Caco-2 (cell line): ENCODE measurements at regions not wholly inside any gene's neighbourhood (a gene's known extent, or its start where the extent isn't known, plus 50 kb on each side); places are given as distances from the start of the nearest gene placed in this dataset.

ENCODE experiments used
- BruUV-seq: library from RNA; stranded (reverse); fragments of 400-500 nt; replicated peaks from 2 replicates; lab custom pipeline; 2021; lab: Mats Ljungman, UMichigan
- CTCF ChIA-PET: fragments of 300-600 bp; sonication (Branson Sonifier 250); formaldehyde crosslinking; loops from one replicate; lab custom pipeline; 2022; ENCODE audit warnings: antibody characterized with exemption; lab: Charles Lee
- POLR2A ChIA-PET: fragments of 300-600 bp; sonication (Branson Sonifier 250); formaldehyde crosslinking; loops from one replicate; lab custom pipeline; 2022; ENCODE audit warnings: antibody characterized with exemption; lab: Charles Lee
- DNase-seq, 2 experiments: peaks; one replicate each; pipeline versions ENCODE4 v3.0.0 to v3.0.0-alpha.2; 2020 to 2022
- H3K27me3 ChIP-seq: replicated peaks from 2 replicates; pipeline ENCODE4 v1.6.0; 2011; ENCODE audit warnings: low read length; ENCODE audit not compliant: control insufficient read depth, insufficient read depth
- H3K36me3 ChIP-seq: 2 replicates; pipeline ENCODE4 v1.5.1; 2011; ENCODE audit warnings: low read length; ENCODE audit not compliant: control insufficient read depth, insufficient read depth
- H3K4me1 ChIP-seq: fragments of 250-450 bp; sonication (Bioruptor Pico); 2 replicates; pipeline ENCODE4 v1.5.1; 2020; ENCODE audit warnings: mild to moderate bottlenecking
- H3K4me3 ChIP-seq: 2 replicates; pipeline ENCODE4 v1.5.1; 2011; ENCODE audit warnings: low read depth, mild to moderate bottlenecking, control low read depth, low read length
- H3K9me3 ChIP-seq: fragments of 250-450 bp; sonication (Bioruptor Pico); 2 replicates; pipeline ENCODE4 v1.5.1; 2020; ENCODE audit warnings: mild to moderate bottlenecking, moderate library complexity
- H3K27ac Mint-ChIP-seq: one replicate; pipeline ENCODE4 v1.8.0; 2022; ENCODE audit warnings: mixed read lengths; ENCODE audit not compliant: unreplicated experiment
- H3K27me3 Mint-ChIP-seq: one replicate; pipeline ENCODE4 v1.8.0; 2022; ENCODE audit warnings: mixed read lengths; ENCODE audit not compliant: insufficient read depth, unreplicated experiment
- H3K36me3 Mint-ChIP-seq: one replicate; pipeline ENCODE4 v1.8.0; 2022; ENCODE audit warnings: mild to moderate bottlenecking, mixed read lengths; ENCODE audit not compliant: insufficient read depth, unreplicated experiment
- H3K4me1 Mint-ChIP-seq: one replicate; pipeline ENCODE4 v1.8.0; 2022; ENCODE audit warnings: low read depth, mixed read lengths; ENCODE audit not compliant: unreplicated experiment
- H3K4me3 Mint-ChIP-seq: one replicate; pipeline ENCODE4 v1.8.0; 2022; ENCODE audit warnings: mild to moderate bottlenecking, moderate library complexity, mixed read lengths; ENCODE audit not compliant: unreplicated experiment
- H3K9me3 Mint-ChIP-seq: one replicate; pipeline ENCODE4 v1.8.0; 2022; ENCODE audit warnings: mixed read lengths; ENCODE audit not compliant: unreplicated experiment
- intact Hi-C: fragments of 100-400 bp; cut with micrococcal nuclease; formaldehyde crosslinking; loops from one replicate; pipeline ENCODE4 v1.10.0; 2022; ENCODE audit not compliant: unreplicated experiment
- TF ChIP-seq, protein P1 (sequence below), 2 experiments: fragments of 200-600 bp in 1 of 2; IDR thresholded peaks; 1 replicate in 1 of 2; 2 replicates in 1 of 2; pipeline versions ENCODE4 v1.5.1 to v1.8.0; 2011 to 2022; ENCODE audit warnings: antibody characterized with exemption in 1 of 2, control low read depth in 1 of 2, inconsistent platforms in 1 of 2, low read depth in 1 of 2, low read length in 1 of 2, mild to moderate bottlenecking in 1 of 2, moderate library complexity in 1 of 2; ENCODE audit not compliant: insufficient read depth in 1 of 2, severe bottlenecking in 1 of 2, unreplicated experiment in 1 of 2

DNA sequence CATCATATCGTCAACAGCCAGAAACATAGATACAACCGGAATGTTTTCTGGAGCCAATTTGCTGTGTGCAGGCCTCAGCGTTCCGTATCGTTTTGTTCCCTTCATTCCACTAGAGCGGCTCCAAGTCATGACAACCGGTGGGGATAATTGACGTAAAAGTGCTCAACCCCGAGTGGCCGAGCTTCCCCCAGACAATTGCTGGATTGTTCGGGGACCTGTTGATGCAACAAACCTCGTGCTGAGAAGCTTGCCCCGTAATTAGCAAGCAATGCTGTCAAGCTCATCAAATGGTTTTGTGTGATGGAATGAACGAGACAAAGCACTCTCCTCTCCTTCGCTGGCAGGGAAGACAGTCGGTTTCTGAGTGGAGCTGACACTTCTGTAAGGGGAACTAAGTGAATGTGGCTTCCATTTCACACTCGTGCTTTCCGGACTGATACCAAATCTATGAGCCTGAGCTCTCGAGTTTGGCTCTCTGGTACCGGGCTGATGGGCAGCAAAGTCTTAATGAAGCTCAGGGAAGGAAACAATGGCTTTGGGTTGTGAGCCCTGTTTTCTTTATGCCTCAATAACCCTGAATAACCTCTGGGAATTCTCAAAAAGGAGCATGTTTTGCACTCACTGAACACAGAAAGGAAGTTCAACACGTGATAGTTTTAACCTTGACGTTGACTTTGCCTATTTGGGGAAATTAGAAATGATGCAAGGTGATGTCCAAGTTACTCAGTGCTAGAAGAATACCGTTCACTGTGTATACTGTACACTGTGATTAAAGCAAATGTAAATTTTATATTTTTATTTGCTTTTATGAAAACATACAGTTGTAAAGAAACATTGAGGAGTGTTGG is 220.5 kb downstream of the BAMBI start:
- CTCF ChIA-PET = no interaction called here
- Mint-ChIP-seq H3K27ac (peak overlapping the region; percentile 21), H3K9me3 (peaks cover 9% of the 10 kb centered on the region), H3K4me1 (peaks cover 5% of the 10 kb centered on the region), H3K27me3 (no peaks in the 10 kb centered on the region), H3K36me3 (no peaks in the 10 kb centered on the region), H3K4me3 (no peak overlapping the region)
- H3K27me3 ChIP-seq = no peaks in the 10 kb centered on the region
- no TSS peak for BruUV-seq
- DNase-seq = no peak
- TF ChIP-seq, protein P1, sequence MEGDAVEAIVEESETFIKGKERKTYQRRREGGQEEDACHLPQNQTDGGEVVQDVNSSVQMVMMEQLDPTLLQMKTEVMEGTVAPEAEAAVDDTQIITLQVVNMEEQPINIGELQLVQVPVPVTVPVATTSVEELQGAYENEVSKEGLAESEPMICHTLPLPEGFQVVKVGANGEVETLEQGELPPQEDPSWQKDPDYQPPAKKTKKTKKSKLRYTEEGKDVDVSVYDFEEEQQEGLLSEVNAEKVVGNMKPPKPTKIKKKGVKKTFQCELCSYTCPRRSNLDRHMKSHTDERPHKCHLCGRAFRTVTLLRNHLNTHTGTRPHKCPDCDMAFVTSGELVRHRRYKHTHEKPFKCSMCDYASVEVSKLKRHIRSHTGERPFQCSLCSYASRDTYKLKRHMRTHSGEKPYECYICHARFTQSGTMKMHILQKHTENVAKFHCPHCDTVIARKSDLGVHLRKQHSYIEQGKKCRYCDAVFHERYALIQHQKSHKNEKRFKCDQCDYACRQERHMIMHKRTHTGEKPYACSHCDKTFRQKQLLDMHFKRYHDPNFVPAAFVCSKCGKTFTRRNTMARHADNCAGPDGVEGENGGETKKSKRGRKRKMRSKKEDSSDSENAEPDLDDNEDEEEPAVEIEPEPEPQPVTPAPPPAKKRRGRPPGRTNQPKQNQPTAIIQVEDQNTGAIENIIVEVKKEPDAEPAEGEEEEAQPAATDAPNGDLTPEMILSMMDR (IDR thresholded peaks at IDR 0.05; ENCODE audit: insufficient read depth in 1 of 2, low read depth in 1 of 2, low read length in 1 of 2, severe bottlenecking in 1 of 2, unreplicated experiment in 1 of 2) = no peak
- intact Hi-C loops = no loop called here
- H3K36me3 ChIP-seq = no peaks in the 10 kb centered on the region
- H3K4me3 ChIP-seq = no peak overlapping the region
- H3K4me1 ChIP-seq = no peaks in the 10 kb centered on the region
- no peaks in the 10 kb centered on the region for H3K9me3 ChIP-seq
- POLR2A ChIA-PET = no interaction called here

DNA sequence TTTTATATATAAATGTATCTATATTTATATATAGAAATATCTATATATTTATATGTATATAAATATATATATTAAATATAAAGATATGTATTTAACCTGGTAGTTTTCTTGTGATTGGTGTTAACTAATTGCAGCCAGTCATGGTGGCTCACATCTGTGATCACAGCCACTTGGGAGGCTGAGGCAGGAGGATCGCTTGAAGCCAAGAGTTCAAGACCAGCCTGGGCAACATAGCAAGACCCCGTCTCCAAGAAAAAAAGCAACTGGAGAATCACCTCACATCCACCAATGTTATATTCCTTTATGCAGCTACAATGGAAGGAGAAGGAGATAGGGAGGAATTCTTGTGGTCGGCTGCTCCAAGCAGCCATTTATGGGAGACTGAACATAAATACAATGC is 224.9 kb downstream of the BAMBI start:
- Histone ChIP-seq H3K9me3 (no peaks in the 10 kb centered on the region), H3K4me1 (peaks cover 31% of the 10 kb centered on the region), H3K27me3 (no peaks in the 10 kb centered on the region), H3K4me3 (no peak overlapping the region), H3K36me3 (no peaks in the 10 kb centered on the region)
- intact Hi-C loops = no loop called here
- TF ChIP-seq, protein P1 (IDR thresholded peaks at IDR 0.05; ENCODE audit: insufficient read depth in 1 of 2, low read depth in 1 of 2, low read length in 1 of 2, severe bottlenecking in 1 of 2, unreplicated experiment in 1 of 2) = no peak
- H3K9me3 Mint-ChIP-seq = peaks cover 5% of the 10 kb centered on the region
- BruUV-seq = no TSS peak
- no peaks in the 10 kb centered on the region for H3K27me3 Mint-ChIP-seq
- CTCF ChIA-PET = interaction anchor here (0.6 kb wide), 1 partner anchor 62 kb away, joined by 3 read pairs; no protein-coding TSS in a partner anchor
- H3K36me3 Mint-ChIP-seq = no peaks in the 10 kb centered on the region
- H3K27ac Mint-ChIP-seq = no peak overlapping the region
- DNase-seq = no peak
- H3K4me1 Mint-ChIP-seq = peaks cover 21% of the 10 kb centered on the region
- no peak overlapping the region for H3K4me3 Mint-ChIP-seq
- POLR2A ChIA-PET = no interaction called here

DNA sequence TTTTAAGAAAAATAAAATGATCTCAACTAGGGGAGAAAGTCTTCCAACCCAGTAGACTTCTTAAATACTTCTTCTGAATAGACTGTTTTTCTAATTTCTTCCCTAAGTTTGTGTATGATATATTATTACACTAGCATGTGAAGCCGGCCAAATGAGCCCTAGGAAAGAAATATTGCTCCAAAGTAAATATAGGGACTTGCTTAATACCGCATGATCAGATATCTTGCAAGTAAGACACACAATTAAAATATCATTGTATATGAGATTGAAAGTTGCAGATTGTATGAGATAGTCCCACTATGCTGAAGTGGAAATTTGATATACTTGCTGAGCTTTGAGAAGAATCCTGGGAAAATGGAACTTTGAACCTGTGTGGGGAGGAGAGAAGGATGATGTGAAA is 225.7 kb downstream of the BAMBI start:
- CTCF ChIA-PET = no interaction called here
- intact Hi-C loops = no loop called here

More for the DNA sequence above, 225.7 kb downstream of the BAMBI start:
- H3K4me3 Mint-ChIP-seq = no peak overlapping the region
- DNase-seq = no peak
- peaks cover 21% of the 10 kb centered on the region for H3K4me1 Mint-ChIP-seq
- Histone ChIP-seq H3K4me1 (peaks cover 36% of the 10 kb centered on the region), H3K4me3 (no peak overlapping the region), H3K36me3 (no peaks in the 10 kb centered on the region), H3K9me3 (no peaks in the 10 kb centered on the region), H3K27me3 (no peaks in the 10 kb centered on the region)
- H3K36me3 Mint-ChIP-seq = no peaks in the 10 kb centered on the region
- no peak overlapping the region for H3K27ac Mint-ChIP-seq
- no peaks in the 10 kb centered on the region for H3K27me3 Mint-ChIP-seq
- TF ChIP-seq, protein P1 (IDR thresholded peaks at IDR 0.05; ENCODE audit: insufficient read depth in 1 of 2, low read depth in 1 of 2, low read length in 1 of 2, severe bottlenecking in 1 of 2, unreplicated experiment in 1 of 2) = no peak
- no TSS peak for BruUV-seq
- POLR2A ChIA-PET = no interaction called here
- H3K9me3 Mint-ChIP-seq = no peaks in the 10 kb centered on the region
